ENCODE measurements at regions not wholly inside any gene's neighbourhood (a gene's known extent, or its start where the extent isn't known, plus 50 kb on each side); places are given as distances from the start of the nearest gene placed in this dataset.
"Not testable (repeated sequence)": the region's sequence is repeated elsewhere in the genome, so short reads cannot be mapped to it uniquely, and the experiment has no call there.

- ChIA-PET POLR2A (ENCODE audit: low non-redundant PET) (no interaction called here), CTCF (no interaction called here)
- DNase-seq (ENCODE audit: low spot score) = no peak
- no peak overlapping the region for H3K27ac ChIP-seq
- TF ChIP-seq CTCF (conservative IDR thresholded peaks at IDR 0.05; ENCODE audit: low read depth) = no peak
Measured at GRCh38 chr6:84866715-84867114, 102.3 kb upstream of the TBX18 start.

GRCh38 chr6:84865372-84865771, 101.0 kb upstream of the TBX18 start:
- POLR2A ChIA-PET (ENCODE audit: low non-redundant PET); CTCF ChIA-PET; DNase-seq (ENCODE audit: low spot score); H3K27ac ChIP-seq: not testable (repeated sequence)

GRCh38 chr6:84862843-84863242, 98.4 kb upstream of the TBX18 start:
- POLR2A ChIA-PET (ENCODE audit: low non-redundant PET) = no interaction called here
- CTCF ChIA-PET = no interaction called here
- TF ChIP-seq CTCF (conservative IDR thresholded peaks at IDR 0.05; ENCODE audit: low read depth) = no peak
- no peak for DNase-seq (ENCODE audit: low spot score)
- no peak overlapping the region for H3K27ac ChIP-seq

GRCh38 chr6:84860920-84861319, 96.5 kb upstream of the TBX18 start:
- no peak for TF ChIP-seq CTCF (conservative IDR thresholded peaks at IDR 0.05; ENCODE audit: low read depth)
- no peak overlapping the region for H3K27ac ChIP-seq
- DNase-seq (ENCODE audit: low spot score) = no peak
- ChIA-PET POLR2A (ENCODE audit: low non-redundant PET) (no interaction called here), CTCF (no interaction called here)

- ChIA-PET POLR2A (ENCODE audit: low non-redundant PET) (no interaction called here), CTCF (no interaction called here)
- TF ChIP-seq CTCF (conservative IDR thresholded peaks at IDR 0.05; ENCODE audit: low read depth) = no peak
- H3K27ac ChIP-seq = no peak overlapping the region
- no peak for DNase-seq (ENCODE audit: low spot score)
Measured at GRCh38 chr6:84860509-84860908, 96.1 kb upstream of the TBX18 start.

- ChIA-PET POLR2A (ENCODE audit: low non-redundant PET) (no interaction called here), CTCF (no interaction called here)
- H3K27ac ChIP-seq = no peak overlapping the region
- no peak for DNase-seq (ENCODE audit: low spot score)
- no peak for TF ChIP-seq CTCF (conservative IDR thresholded peaks at IDR 0.05; ENCODE audit: low read depth)
Measured at GRCh38 chr6:84854811-84855400, 90.5 kb upstream of the TBX18 start.

- POLR2A ChIA-PET (ENCODE audit: low non-redundant PET) = no interaction called here
- CTCF ChIA-PET = no interaction called here
- no peak for TF ChIP-seq CTCF (conservative IDR thresholded peaks at IDR 0.05; ENCODE audit: low read depth)
Measured at GRCh38 chr6:84853901-84854300, 89.5 kb upstream of the TBX18 start.

More at GRCh38 chr6:84853901-84854300, 89.5 kb upstream of the TBX18 start:
- no peak for DNase-seq (ENCODE audit: low spot score)
- H3K27ac ChIP-seq = no peak overlapping the region

Measured in RWPE1 (cell line).